ENCODE measurements at regions not wholly inside any gene's neighbourhood (a gene's known extent, or its start where the extent isn't known, plus 50 kb on each side); places are given as distances from the start of the nearest gene placed in this dataset.

- H3K4me3 Mint-ChIP-seq = no peak overlapping the region
- no peak overlapping the region for H3T11ph ChIP-seq (ENCODE audit: low read length)
- H2BK120ac ChIP-seq (ENCODE audit: low read depth, low read length, poor library complexity, severe bottlenecking) = no peak overlapping the region
- H3K14ac ChIP-seq (ENCODE audit: insufficient read depth, low read length) = no peak overlapping the region
- H3K23ac ChIP-seq (ENCODE audit: insufficient read length, low read depth, low read length) = no peak overlapping the region
- no peak overlapping the region for H2AK5ac ChIP-seq (ENCODE audit: insufficient read length, low read length)
- H2BK12ac ChIP-seq (ENCODE audit: insufficient read length, low read depth, low read length) = no peak overlapping the region
- H4K5ac ChIP-seq (ENCODE audit: insufficient read length, low read depth, low read length) = no peak overlapping the region
- peaks cover 3 to 8% (median 7%) of the 10 kb centered on the region in 3 experiments; a peak in 5 of 7 replicates for H3K36me3 Mint-ChIP-seq (ENCODE audit: insufficient read depth in 1 of 3, low read depth in 3 of 3)
- H3K27me3 ChIP-seq (ENCODE audit: insufficient read depth, low read length) = no peaks in the 10 kb centered on the region
- peaks cover 9 to 22% of the 10 kb centered on the region in 2 experiments; a peak in 4 of 5 replicates for H3K9me3 Mint-ChIP-seq
- no peak overlapping the region for H2AFZ ChIP-seq (ENCODE audit: low read length)
- H2BK5ac ChIP-seq (ENCODE audit: insufficient read length, low read length) = no peak overlapping the region
- no peaks in the 10 kb centered on the region for H3K9me3 ChIP-seq (ENCODE audit: control insufficient read depth, low read depth, low read length)
- no peak overlapping the region for H3K18ac ChIP-seq (ENCODE audit: insufficient read length, low read depth, low read length)
- H4K20me1 ChIP-seq (ENCODE audit: control insufficient read depth, insufficient read depth, insufficient read length) = no peaks in the 10 kb centered on the region
- no peak for DNase-seq
- no peak for TF ChIP-seq CTCF (conservative IDR thresholded peaks at IDR 0.05)
- H3K79me2 ChIP-seq (ENCODE audit: insufficient read depth, low read length) = no peaks in the 10 kb centered on the region
- no peak overlapping the region for H3K9ac ChIP-seq (ENCODE audit: extremely low read depth, insufficient read length, low read length)
- H3K4ac ChIP-seq (ENCODE audit: low read depth, low read length) = no peak overlapping the region
- WGBS (ENCODE audit: extremely low coverage, insufficient read length, low lambda C conversion rate) = no CpG with 5 or more reads among the region's 2 CpGs
- H3K4me1 ChIP-seq (ENCODE audit: insufficient read depth, low read length) = no peaks in the 10 kb centered on the region
- H3K56ac ChIP-seq (ENCODE audit: insufficient read length, low read depth, low read length) = no peak overlapping the region
- no peak overlapping the region for H2BK20ac ChIP-seq (ENCODE audit: low read depth, low read length, poor library complexity, severe bottlenecking)
- H3K27ac Mint-ChIP-seq = no peak overlapping the region
- H3K23me2 ChIP-seq (ENCODE audit: insufficient read length, low read depth, low read length, poor library complexity, severe bottlenecking) = no peaks in the 10 kb centered on the region
- H3K4me2 ChIP-seq (ENCODE audit: insufficient read depth, insufficient read length, low read length) = no peak overlapping the region
- H4K8ac ChIP-seq (replicated peaks; ENCODE audit: insufficient read length, low read depth, low read length) = no peak overlapping the region
- no peak overlapping the region for H3K27ac ChIP-seq (ENCODE audit: insufficient read length, low read depth, low read length)
- no peaks in the 10 kb centered on the region for H3K4me1 Mint-ChIP-seq
- H2BK15ac ChIP-seq (ENCODE audit: low read depth, low read length) = no peak overlapping the region
- no peaks in the 10 kb centered on the region for H3K79me1 ChIP-seq (ENCODE audit: insufficient read depth, low read depth, low read length, poor library complexity, severe bottlenecking)
- no peaks in the 10 kb centered on the region for H3K27me3 Mint-ChIP-seq (ENCODE audit: low read depth)
- H4K91ac ChIP-seq (ENCODE audit: insufficient read length, low read depth, low read length) = no peak overlapping the region
These were observed 328.2 kb upstream of the SORL1-AS1 start for GRCh38 chr11:121780971-121781370.
